ENCODE measurements at regions not wholly inside any gene's neighbourhood (a gene's known extent, or its start where the extent isn't known, plus 50 kb on each side); places are given as distances from the start of the nearest gene placed in this dataset.

DNA sequence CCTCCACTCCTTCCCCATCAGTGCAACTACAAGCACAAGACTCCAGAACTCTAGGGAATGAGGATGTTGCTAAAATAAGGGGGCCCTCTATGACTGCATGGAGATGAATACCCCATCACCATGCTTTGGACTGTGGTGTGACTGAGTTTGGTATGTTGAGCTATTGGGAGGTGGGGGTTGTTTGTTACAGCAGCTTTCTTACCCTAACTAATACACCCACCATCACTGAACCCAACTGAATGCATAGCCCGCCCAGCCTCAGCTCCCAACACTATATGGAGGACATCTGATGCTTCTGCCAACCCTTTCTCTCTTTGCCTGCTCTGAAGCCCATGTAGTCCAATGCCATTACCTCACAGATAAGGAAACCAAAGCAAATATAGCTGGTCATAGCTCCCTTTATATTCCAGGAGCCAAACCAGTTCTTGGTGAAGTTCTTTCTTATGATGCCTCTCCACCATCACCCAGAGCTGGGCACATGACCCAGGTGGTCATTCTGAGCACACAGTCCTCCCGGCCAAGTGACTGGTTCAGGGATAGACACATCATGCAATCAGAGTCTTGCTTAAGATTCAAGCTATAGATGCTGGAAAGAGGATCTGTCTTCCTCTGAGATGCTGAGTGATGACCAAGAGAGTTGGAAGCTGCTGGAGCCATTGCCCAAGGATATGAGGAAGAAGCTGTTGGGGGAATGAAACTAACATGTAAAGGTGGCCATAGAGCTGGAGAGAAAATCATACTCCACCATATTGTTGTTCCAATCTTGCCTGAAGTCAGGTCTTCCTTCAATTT lies 155.6 kb upstream of the HAAO start:
- no peak for DNase-seq

DNA sequence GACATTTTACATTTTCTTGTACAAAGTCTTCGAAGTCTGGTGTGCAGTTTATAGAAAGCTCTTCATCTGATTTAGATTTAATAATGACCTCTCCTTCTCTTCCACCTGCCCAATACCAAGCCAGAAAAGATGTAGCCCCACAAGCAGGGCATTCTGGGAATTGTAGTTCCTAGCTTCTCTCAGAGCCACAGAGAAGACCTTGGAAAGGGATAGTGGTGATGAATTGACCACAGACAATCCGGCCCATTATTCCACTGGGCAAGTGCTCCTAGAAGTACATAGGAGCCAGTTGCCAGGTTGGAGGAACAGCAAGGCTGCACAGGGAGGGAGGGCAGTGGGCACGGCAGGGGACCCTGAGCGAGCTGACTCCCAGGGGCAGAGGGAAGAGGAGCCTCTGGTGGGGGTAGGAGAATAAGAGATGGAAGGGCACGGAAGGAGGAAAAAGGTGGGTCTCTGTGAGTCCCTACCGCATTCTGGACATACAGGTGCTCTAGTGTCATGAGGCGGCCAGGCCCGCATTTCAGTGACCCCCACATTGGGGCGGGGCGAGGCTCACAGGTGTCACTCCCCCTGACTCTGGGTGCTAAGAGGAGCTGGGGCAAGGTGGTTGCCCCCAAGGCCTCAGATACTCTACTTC lies 152.5 kb upstream of the HAAO start:
- DNase-seq = no peak

DNA sequence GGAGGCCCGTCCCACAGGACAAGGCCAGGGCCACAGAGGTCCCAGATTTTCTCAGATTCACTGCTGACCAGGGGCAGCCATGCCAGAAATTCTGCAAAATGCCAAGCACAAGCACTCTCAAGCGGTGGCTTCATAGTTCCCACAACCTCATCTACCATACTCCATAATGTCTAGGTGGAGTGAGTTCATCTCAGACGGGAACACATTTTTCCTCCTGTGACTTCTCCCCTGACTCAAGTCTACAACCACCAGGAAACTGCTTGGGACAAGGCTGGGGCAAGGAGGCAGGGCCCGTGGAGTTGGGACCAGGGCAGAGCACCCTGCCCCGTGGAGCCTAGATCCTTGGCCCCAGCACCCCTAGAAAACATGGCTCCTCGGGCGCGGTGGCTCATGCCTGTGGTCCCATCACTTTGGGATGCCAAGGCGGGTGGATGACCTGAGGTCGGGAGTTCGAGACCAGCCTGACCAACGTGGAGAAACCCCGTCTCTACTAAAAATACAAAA lies 150.7 kb upstream of the HAAO start:
- no peak for DNase-seq

DNA sequence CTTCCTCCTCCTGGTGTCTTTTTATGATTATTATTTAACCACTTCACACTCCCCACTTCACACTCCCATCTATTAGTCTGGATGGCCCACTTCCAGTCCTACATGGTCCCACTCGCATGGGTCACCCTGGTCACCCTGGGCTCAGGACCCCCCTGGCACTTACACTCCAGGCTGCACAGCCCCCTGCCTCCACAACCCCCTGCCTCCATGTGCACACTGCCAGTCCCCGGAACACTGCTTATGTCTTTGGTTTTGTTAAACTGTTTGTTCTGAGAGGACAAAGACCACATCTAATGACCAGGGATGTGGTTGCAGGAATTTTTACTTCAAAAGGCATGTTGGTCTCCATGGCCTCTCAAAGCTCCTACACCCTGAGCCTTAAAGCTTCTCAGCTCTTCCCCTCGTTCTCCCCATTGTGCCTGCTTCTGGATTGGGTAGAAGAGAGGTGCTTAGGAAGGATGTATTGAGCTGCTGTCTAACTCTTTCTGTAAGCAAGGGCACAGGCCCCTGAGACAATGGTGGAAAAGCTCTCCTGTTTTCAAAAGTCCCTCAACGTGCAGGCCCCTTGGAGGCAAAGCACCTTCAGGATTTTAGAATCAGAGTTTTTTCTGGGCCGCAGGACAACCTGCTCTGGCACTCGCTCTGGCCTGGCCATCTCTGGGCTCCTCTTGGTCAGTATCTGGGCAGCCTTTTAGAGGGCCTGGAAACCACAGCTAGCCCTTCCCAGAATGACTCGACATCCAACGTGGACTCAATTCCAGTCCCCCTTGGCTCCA lies 150.0 kb upstream of the HAAO start:
- no peak for DNase-seq

DNA sequence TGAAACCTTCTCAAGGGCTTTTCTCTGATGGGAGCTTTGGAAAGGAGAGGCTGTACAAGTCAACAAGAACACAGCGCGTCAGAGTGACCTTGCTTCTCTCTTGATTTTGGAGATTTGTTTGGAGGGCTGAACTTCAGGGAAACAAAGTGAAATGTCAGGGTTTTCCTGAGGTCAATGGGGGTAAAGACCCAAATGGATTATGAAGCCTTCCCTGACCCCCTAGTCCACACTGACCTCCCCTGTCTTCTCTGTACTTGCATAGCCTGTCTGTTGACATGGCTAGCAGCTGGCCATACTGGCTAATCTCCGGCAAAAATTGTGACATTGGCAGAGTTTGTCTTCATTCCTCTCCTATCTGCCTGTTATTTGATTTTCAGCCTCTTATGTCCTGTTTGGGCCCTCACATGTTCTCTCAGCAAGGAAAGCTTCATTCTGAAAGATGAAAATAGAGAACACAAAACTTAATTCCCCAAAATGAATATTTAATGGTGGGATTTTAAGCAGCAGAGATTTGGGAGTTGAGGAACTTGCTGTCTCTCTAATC lies 149.3 kb upstream of the HAAO start:
- no peak for DNase-seq

DNA sequence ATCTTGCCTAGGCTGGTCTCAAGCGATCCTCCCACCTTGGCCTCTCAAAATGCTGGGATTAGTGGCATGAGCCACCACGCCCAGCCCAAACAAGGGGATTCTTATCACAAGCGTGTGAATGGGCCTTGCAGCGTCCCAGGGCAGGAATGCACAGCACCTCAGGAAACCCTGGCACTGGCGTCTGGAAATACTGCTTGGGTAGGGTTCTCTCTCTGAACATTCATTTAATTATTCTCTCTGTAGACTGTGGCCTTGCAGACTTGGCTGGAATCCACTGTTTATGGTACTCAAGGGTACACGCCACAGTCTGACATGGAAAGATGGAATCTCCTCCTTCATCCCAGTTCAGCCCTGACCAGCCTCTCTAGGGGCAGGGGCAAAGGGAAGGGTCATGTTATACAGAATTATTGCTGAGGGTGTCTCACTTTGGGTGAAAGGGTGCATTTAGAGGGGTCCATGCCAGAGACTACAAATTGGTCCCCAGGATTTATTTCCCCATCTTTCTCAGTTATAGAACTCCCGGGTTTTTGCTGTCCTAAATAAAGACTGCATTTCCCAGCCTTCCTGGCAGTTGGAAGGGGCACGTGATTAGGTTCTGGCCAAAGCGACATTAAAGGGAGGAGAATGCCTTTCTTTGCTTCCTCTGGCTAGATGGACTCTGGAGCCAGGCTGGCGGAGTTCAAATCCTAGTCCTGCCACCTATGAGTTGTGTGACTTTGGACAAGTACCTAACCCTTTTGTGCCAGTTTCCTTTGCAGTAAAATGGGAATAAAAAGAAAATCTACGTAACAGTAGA lies 147.2 kb upstream of the HAAO start:
- no peak for DNase-seq

DNA sequence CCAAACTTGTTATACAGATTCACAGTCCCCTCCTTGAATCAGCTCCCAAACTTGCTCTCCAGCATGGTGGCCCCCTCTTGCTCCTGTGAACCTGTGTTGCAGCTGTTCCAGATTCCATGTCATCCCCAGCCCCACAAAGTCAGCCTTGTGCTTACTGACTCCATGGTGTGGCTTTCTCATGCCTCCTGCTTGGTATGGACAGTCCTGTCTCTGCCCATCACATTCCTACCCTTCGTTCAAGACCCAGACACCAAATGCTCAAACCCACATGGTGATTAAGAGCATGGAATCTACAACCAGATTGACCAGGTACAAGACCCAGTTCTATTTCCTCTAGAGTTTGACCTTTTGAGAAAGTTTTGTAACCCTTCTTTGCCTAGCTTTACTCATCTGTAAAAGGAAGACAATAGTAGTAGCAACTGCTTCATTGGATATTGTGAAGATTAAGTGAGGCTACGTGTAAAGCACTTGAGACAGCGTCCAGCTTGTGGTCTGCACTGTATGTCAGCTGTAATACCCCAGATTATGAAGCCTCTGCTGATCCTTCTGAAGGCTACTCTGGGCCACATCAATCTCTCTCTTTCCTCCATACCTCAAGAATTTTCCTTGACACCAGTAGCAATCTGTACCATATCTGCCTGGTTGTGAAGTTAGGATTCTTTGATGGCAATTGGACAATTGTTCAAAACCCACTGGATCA lies 146.4 kb upstream of the HAAO start:
- no peak for DNase-seq

DNA sequence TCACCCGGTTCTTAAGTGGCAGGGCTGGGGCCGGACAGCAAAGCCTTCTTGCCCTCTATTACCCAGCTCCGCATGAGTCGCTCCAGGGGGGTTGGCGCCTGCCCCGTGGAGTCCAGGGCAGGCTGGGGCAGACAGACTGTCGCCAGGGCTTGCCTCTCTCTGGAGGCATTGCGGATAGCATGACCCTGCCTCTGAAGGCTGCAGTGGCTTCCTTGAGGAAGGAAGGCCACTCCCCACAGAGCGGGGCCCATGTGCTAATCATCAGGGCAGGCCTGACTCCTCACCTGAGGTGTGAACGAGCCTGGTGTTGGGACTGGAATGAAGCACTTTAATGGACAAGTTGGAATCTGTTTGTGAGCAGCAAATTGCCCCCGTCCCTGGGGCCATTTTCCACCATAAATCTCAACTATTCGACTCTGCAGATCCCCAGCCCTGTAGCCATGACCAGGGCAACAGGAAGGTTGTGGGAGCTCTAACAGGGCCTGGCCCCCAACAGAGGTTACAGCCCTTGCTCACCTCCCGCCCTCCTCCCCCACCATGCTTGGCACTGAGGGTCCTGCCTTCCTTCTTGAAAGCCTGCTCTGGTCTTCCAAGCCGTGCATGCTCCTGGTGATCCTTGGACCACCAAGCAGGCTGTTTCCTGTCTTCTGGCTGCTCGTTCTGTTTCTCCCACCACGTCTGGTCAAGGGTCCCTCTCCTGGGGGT lies 144.9 kb upstream of the HAAO start:
- DNase-seq = no peak

DNA sequence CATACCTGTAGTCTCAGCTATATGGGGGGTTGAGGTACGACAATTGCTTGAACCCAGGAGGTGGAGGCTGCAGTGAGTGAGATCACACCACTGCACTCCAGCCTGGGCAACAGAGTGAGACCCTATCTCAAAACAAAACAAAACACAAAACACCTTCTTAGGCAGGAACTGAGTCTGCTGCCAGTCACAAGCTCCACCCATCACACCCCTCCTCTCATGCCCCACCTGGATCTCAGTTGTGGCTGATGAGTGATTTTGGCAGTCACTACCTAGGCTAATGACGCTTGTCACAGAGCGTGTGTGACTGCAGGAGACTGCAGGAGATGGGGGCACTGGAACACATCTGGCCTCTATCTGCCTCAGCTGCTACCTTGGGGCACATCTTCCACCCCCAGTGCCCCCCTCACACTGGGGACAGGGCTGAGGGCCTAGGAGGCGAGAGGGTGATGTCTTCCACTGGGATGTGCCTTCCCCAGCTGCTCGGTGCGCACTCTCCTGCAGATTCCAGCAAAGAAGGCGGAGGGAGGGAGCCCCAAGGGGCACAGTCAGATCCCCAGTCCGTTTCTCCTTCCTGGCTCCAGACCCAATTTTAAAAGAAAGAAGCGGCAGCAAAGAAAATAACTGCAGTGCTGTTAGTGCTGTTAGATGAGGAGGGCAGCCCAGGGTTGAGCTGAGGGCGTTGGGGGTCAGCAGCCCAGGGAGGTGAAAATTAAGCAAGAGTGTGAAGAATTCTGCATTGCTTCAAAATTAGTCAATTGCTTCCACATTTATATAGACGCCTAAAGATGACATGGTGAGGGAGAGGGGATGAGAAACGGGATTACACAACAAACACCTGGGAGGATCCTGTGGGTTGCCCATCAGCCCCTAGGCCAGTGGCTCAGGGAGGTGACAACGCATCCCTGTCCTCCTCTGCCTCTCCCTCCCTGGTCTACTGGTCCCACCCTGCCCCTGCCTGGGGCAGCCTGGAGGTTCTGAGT lies 143.6 kb upstream of the HAAO start:
- DNase-seq = no peak

DNA sequence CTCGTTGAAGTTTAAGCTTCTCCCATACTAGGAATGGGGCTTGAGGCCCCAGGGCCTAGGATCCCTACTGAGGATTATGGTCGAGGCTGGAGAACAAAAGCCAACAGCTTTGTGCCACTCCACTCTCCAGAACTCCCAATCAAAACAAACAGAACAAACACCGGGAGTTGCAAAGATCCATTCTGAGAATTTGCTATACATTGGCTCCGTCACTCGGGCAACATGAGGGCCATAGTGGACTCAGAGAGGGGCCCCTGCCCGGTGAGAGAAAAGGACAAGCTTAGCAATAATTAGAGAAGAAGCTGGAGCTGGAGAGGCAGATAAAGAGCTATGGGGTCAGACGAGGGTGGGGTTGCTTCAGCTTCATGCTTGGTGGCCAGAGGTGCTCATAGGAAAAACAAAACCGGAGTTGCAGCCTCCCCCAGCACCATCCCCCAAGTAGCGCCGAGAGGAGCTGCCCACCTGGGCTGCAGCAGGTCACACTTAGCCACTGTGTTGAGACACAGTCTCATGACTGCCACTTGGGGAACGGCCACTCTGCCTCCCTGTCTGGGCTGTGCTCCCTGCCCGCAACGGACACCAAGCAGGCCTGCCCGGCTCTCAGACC lies 142.3 kb upstream of the HAAO start:
- no peak for DNase-seq

DNA sequence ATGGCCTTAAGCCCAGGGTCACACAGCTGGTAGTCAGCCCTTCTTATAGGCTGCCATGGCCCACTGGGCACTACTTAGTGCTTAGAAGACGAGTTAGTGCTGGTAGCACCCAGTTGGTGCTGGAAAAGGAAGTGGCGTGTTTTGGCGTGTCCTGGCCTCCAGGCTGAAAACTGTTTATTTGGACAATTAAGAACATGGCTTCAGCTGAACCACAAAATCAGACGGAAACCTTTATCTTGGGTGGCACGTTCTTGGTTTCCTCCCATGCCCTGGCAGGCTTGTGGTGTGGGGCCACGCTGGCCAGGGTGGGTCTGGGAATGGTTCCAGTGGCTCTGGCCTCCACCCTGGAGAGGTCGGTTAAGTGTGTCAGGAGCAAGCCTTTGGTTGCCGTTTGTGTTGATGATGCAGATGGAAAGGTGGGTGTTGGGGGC lies 141.5 kb upstream of the HAAO start:
- no peak for DNase-seq

DNA sequence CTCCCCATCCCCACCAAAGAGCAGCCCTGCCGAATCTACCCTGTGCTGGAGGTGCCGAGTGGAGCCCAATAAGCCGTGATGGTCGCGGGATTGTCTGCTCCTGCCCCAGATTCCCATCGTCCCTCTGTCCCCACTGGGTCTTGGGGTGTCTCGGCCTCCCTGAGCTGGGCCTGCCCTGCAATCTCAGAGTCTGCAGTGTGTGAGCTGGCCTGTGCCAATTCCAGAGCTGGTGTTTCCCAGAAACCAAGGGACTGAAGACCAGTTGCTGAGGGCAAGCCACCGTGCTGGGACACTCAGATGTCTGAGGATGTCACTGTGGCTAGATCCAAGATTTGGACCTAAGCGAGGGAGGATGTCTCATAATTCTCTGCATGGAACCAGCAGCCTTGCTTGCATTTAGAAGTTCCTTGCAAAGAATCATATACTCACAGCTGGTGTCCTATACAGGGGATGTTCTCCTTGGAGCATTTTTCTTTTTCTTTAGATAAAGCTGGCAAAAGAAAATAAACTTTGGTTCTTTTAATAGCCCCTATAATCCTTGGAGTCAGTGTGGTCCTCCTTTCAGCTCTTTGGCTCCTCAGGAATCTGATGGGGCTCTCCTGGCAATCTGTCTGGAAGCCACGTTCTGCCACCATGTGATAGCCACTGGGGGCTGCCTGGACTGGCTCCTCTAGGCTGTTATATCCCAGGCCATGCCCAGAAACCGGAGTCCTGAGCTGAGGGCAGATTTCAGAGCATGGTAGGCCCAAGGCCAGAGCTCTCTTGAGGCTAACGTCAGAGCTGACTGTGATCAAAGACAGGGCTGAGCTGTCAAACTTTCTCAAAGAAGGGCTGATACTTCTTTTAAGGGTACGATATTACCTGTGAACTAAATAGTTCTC lies 140.1 kb upstream of the HAAO start:
- no peak for DNase-seq

DNA sequence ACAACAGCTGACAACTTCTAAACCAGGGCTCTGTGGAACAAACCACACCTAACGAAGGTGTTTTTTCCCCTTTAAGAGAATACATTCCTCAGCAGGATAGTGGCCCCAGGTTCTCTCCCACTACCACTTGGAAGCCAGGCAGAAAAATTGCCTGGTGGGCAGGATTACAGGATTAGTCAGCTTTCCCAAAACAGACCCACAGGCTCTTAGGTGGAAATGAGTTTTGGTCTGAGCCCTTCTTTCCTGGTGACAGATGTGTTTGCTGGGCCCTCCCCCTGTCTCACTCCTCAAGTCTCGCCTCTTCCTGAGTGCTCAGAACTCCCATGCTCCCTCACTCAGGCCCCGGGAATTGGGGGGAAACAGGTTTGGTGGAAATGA lies 139.4 kb upstream of the HAAO start:
- DNase-seq = no peak

DNA sequence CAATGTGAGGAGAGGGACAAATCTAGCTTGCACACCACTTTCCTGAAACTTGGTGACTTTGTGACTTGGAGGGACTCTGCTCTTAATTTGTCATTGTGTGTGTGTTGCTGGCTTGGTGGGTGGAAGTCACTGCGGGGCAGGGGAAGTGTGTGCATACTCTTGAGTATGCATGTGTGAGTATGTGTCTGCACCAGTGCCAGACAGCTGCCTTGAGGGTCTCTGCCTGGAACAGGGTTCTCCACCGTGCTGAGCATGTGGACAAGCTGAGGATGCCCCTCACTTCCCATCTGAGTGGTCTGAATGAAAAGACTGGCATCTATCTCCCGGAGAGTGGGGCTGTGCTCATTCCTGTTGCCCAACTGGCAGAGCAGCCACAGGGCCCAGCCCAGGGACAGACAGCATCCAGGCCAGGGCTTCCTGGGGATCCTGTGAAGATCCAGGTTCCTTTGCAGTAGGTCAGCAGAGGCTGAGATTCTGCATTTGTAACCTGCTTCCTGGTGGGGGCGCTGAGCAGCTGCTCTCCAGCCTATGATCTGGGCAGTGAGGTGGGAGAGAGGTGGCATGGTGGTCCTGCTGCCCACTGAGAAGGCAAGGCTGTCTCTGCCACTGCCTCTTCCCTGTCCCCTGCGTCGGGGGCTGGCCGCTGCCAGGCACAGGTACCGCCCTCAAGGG lies 138.9 kb upstream of the HAAO start:
- DNase-seq = no peak

DNA sequence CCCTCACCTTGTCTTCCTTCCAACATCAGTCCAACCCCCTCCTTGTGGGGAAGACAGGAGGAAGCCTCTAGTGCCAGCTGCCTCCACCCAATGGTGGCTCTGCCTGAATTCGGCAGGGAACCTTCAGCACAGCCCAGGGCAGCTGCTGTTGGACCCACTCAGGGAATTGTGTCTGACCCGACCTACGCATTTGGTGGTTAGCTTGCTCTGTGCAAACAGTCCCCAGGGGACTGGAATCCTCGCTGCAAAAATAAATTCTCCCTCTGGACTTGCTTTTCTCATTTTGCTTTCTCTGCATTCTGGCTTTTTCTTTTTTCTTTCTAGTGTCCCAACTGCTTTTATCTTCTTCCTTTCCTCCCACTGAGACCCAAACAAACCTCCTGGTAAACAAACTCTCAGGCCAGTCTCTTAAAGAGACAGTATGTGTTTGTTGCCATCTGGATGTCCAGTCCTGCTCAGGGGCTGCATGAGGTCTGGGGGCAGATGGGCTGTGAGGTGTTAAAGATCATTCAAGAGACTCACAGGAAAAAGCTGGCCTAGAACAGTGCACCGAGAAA lies 137.7 kb upstream of the HAAO start:
- no peak for DNase-seq

DNA sequence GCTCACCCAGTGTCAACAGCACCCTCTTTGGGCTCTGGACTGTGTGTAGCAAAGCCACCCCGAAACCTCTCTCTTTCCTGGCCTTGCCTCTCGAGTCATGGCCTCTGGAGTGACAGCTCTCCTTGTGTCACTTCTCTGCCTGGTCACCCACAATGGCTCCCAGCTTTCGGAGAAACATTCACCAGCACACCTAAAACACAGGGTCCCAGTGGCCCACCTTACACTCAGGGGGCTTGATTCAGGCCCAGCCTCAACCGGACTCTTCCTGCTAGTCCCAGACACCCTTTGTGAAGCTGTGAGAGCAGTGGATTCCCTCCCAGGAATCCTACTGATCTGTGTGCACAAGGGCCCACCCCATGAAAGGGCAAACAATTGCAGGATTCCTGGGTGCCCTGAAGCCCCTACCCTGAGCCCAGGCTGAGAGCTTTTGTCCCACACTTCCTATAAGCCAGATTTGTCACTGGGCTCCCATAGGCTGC lies 137.2 kb upstream of the HAAO start:
- DNase-seq = no peak

Data from activated T-cell treated with anti-CD3 and anti-CD28 coated beads, Interleukin-2, amount 50 U/mL, for 1 hour (primary cell).